HepG2 (cell line): ENCODE measurements at regions not wholly inside any gene's neighbourhood (a gene's known extent, or its start where the extent isn't known, plus 50 kb on each side); places are given as distances from the start of the nearest gene placed in this dataset.

Source experiments
- ATAC-seq: fragments of 200-7000 bp; cut with Tn5 transposase; 3 replicates; pipeline ENCODE4 v1.9.1; 2020; ENCODE audit warnings: mild to moderate bottlenecking, moderate library complexity
- BruUV-seq: library from RNA; stranded (reverse); fragments of 400-500 nt; replicated peaks from 2 replicates; lab custom pipeline; 2021; lab: Mats Ljungman, UMichigan
- CTCF ChIA-PET: fragments of 300-600 bp; formaldehyde crosslinking; extraction: SDS; loops from one replicate; lab custom pipeline; 2021; ENCODE audit warnings: low total read pairs, inconsistent platforms, low intra/inter-chr PET ratio; lab: Yijun Ruan, JAX
- POLR2A ChIA-PET: fragments of 350-600 bp; sonication (Branson Sonifier 250); formaldehyde crosslinking; loops from one replicate; lab custom pipeline; 2020; ENCODE audit warnings: antibody characterized with exemption, inconsistent platforms; lab: Yijun Ruan, JAX
- DNase-seq: peaks from one replicate; pipeline ENCODE4 v3.0.0-alpha.2; 2015; ENCODE audit warnings: low spot score
- FAIRE-seq: peaks from 3 replicates; lab custom pipeline; 2011; peaks lifted over from hg19 to GRCh38; lab: Jason Lieb, UNC
- H2AFZ ChIP-seq: one replicate; pipeline ENCODE4 v1.6.1; 2011; ENCODE audit warnings: low read length, inconsistent platforms
- H3K27ac ChIP-seq: fragments of 300-600 bp; 3 replicates; pipeline ENCODE4 v1.8.0; 2011; ENCODE audit warnings: mixed run types, mild to moderate bottlenecking, mixed read lengths, low read length, inconsistent platforms; ENCODE audit not compliant: insufficient read depth; ENCODE audit errors: extremely low read length
- H3K27me3 ChIP-seq, 2 experiments: fragments of 200-600 bp in 1 of 2; 2 replicates in 1 of 2; 3 replicates in 1 of 2; pipeline versions ENCODE4 v1.6.0 to v1.8.0; 2011; ENCODE audit warnings: low read length in 2 of 2, mild to moderate bottlenecking in 2 of 2, moderate library complexity in 2 of 2, inconsistent platforms in 1 of 2; ENCODE audit not compliant: insufficient read depth in 2 of 2, control insufficient read depth in 1 of 2
- H3K36me3 ChIP-seq, 2 experiments: fragments of 200-600 bp in 1 of 2; replicated peaks in 1 of 2; 2 replicates in 1 of 2; 3 replicates in 1 of 2; pipeline versions ENCODE4 v1.5.1 to v1.8.0; 2011; ENCODE audit warnings: low read length in 2 of 2, inconsistent platforms in 1 of 2; ENCODE audit not compliant: insufficient read depth in 2 of 2, control insufficient read depth in 1 of 2
- H3K4me1 ChIP-seq: 2 replicates; pipeline ENCODE4 v1.5.1; 2012; ENCODE audit warnings: low read length, inconsistent platforms; ENCODE audit not compliant: insufficient read depth
- H3K4me2 ChIP-seq: 2 replicates; pipeline ENCODE4 v1.6.0; 2011; ENCODE audit warnings: low read depth, low read length, inconsistent platforms
- H3K4me3 ChIP-seq, 3 experiments: fragments of 200-600 bp in 1 of 3; sonication (generic), shearing (Covaris generic) in 1 of 3; replicated peaks in 1 of 3; 2 replicates each; pipeline ENCODE4 v1.5.1; 2011 to 2016; ENCODE audit warnings: low read length in 3 of 3, inconsistent platforms in 2 of 3, low read depth in 2 of 3, mild to moderate bottlenecking in 2 of 3, control low read depth in 1 of 3, mixed read lengths in 1 of 3; ENCODE audit not compliant: insufficient read depth in 1 of 3
- H3K79me2 ChIP-seq: one replicate; pipeline ENCODE4 v1.6.1; 2011; ENCODE audit warnings: low read length, inconsistent platforms; ENCODE audit not compliant: insufficient read depth
- H3K9ac ChIP-seq: 2 replicates; pipeline ENCODE4 v1.6.0; 2011; ENCODE audit warnings: mild to moderate bottlenecking, low read depth, low read length, inconsistent platforms; ENCODE audit not compliant: insufficient read depth
- H3K9me3 ChIP-seq: 2 replicates; pipeline ENCODE4 v1.5.1; 2012; ENCODE audit warnings: mild to moderate bottlenecking, low read length
- H4K20me1 ChIP-seq: 2 replicates; pipeline ENCODE4 v1.6.0; 2011; ENCODE audit warnings: inconsistent platforms, mild to moderate bottlenecking, low read length, moderate library complexity; ENCODE audit not compliant: insufficient read depth
- CREM ChIP-seq, 2 experiments: sonication (generic) in 1 of 2; formaldehyde crosslinking in 1 of 2; IDR thresholded peaks; 2 replicates each; pipeline versions ENCODE4 v1.4.0 to v1.6.1; 2016 to 2020; ENCODE audit warnings: antibody characterized with exemption in 1 of 2, mild to moderate bottlenecking in 1 of 2, missing genetic modification reagents in 1 of 2
- DNMT1 ChIP-seq: sonication (generic); formaldehyde crosslinking; IDR thresholded peaks from 2 replicates; pipeline ENCODE4 v1.5.1; 2020; ENCODE audit warnings: mild to moderate bottlenecking, missing genetic modification reagents
- FLYWCH1 ChIP-seq: sonication (generic); formaldehyde crosslinking; IDR thresholded peaks from 2 replicates; pipeline ENCODE4 v1.8.1; 2023; ENCODE audit warnings: mild to moderate bottlenecking, missing genetic modification reagents
- HCFC1 ChIP-seq: fragments of 150-350 bp; IDR thresholded peaks from 2 replicates; pipeline ENCODE4 v1.6.1; 2014; ENCODE audit warnings: low read depth, low read length
- JARID2 ChIP-seq: sonication (generic); formaldehyde crosslinking; IDR thresholded peaks from 2 replicates; pipeline ENCODE4 v1.8.1; 2023; ENCODE audit warnings: missing genetic modification reagents, inconsistent platforms; ENCODE audit not compliant: insufficient replicate concordance
- MIER2 ChIP-seq: IDR thresholded peaks from 2 replicates; pipeline ENCODE4 v1.6.1; 2016; ENCODE audit warnings: missing biosample characterization, missing genetic modification reagents
- NKX3-1 ChIP-seq: sonication (generic); formaldehyde crosslinking; IDR thresholded peaks from 2 replicates; pipeline ENCODE4 v1.5.0; 2020; ENCODE audit warnings: missing genetic modification reagents
- RAD51 ChIP-seq: fragments of 450-650 bp; IDR thresholded peaks from 2 replicates; pipeline ENCODE4 v1.6.1; 2016; ENCODE audit warnings: borderline replicate concordance
- SMAD3 ChIP-seq: sonication (generic); formaldehyde crosslinking; IDR thresholded peaks from 2 replicates; pipeline ENCODE4 v1.4.0; 2020; ENCODE audit warnings: missing genetic modification reagents
- SRY ChIP-seq: sonication (generic); formaldehyde crosslinking; IDR thresholded peaks from 2 replicates; pipeline ENCODE4 v1.8.0; 2022; ENCODE audit warnings: mild to moderate bottlenecking, missing genetic modification reagents
- ZNF44 ChIP-seq: sonication (generic); formaldehyde crosslinking; IDR thresholded peaks from 2 replicates; pipeline ENCODE4 v1.5.1; 2020; ENCODE audit warnings: mild to moderate bottlenecking, missing genetic modification reagents
- ZNF550 ChIP-seq: sonication (generic); formaldehyde crosslinking; IDR thresholded peaks from 2 replicates; pipeline ENCODE4 v1.4.0; 2020; ENCODE audit warnings: mild to moderate bottlenecking, missing genetic modification reagents, borderline replicate concordance
- WGBS: methylation state at CpG from one replicate; pipeline ENCODE4 v1.1.6; 2017; ENCODE audit warnings: low lambda C conversion rate; 5-methylcytosine and 5-hydroxymethylcytosine counted together
- in situ Hi-C: cut with HindIII; loops from 2 replicates; pipeline ENCODE4 v1.10.0; 2017; ENCODE audit warnings: low pct_unique_long_range_greater_than_20kb; ENCODE audit not compliant: extremely low pct_ligation_motif_present
- intact Hi-C: fragments of 100-400 bp; cut with micrococcal nuclease; formaldehyde crosslinking; loops from one replicate; pipeline ENCODE4 v1.10.0; 2022; ENCODE audit not compliant: unreplicated experiment
- TF ChIP-seq, protein P1 (sequence below): sonication (generic); formaldehyde crosslinking; IDR thresholded peaks from 2 replicates; pipeline ENCODE4 v1.5.0; 2020; ENCODE audit warnings: mild to moderate bottlenecking, missing genetic modification reagents, borderline replicate concordance
- TF ChIP-seq, protein P2 (sequence below): sonication (generic); formaldehyde crosslinking; IDR thresholded peaks from 2 replicates; pipeline ENCODE4 v1.5.0; 2020; ENCODE audit warnings: missing genetic modification reagents, mild to moderate bottlenecking, borderline replicate concordance
- TF ChIP-seq, protein P3 (sequence below): IDR thresholded peaks from 2 replicates; pipeline ENCODE4 v1.6.1; 2016; ENCODE audit warnings: missing compliant biosample characterization, missing genetic modification reagents, borderline replicate concordance
- TF ChIP-seq, protein P4 (sequence below): sonication (generic); formaldehyde crosslinking; IDR thresholded peaks from 2 replicates; pipeline ENCODE4 v1.4.0; 2020; ENCODE audit warnings: mild to moderate bottlenecking, missing genetic modification reagents

DNA sequence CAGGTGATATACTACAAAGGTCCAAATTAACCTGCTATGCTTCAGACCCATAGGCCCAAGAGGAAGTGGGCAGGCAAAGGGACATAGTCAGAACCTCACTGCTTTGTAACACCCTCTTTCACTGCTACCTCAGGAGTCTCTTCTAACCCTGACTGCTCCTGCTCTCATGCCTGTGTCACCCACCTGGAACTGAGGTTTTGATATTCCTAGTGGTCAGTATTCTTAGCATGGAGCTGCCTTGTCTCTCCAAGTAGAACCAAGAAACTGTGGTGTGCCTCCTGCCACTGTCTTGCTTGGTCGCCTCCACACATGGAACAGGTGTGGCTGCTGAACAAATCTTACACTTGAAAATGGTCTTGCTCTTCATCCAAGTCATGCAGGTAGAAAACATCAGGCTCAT lies 677.5 kb downstream of the XPNPEP1 start:
- intact Hi-C loops (no loop called here), in situ Hi-C loops (no loop called here)
- DNase-seq, result no peak
- Histone ChIP-seq H3K27me3 (no peaks in the 10 kb centered on the region), H3K36me3 (no peaks in the 10 kb centered on the region), H3K4me1 (no peaks in the 10 kb centered on the region), H3K79me2 (no peaks in the 10 kb centered on the region), H3K9ac (no peak overlapping the region), H3K27ac (no peak overlapping the region), H3K9me3 (peaks cover 25% of the 10 kb centered on the region), H3K4me2 (no peak overlapping the region), H3K4me3 (no peak overlapping the region), H4K20me1 (no peaks in the 10 kb centered on the region), H2AFZ (no peak overlapping the region)
- ChIA-PET CTCF (no interaction called here), POLR2A (no interaction called here)
- no peak for ATAC-seq
- WGBS, result 0% methylated on average over 1 of the region's 1 CpG
- TF ChIP-seq RAD51, result no peak
- no peak for TF ChIP-seq ZNF44 (CRISPR knock-in tag)
- no peak for TF ChIP-seq DNMT1
- TF ChIP-seq HCFC1, result no peak
- TF ChIP-seq, protein P1, sequence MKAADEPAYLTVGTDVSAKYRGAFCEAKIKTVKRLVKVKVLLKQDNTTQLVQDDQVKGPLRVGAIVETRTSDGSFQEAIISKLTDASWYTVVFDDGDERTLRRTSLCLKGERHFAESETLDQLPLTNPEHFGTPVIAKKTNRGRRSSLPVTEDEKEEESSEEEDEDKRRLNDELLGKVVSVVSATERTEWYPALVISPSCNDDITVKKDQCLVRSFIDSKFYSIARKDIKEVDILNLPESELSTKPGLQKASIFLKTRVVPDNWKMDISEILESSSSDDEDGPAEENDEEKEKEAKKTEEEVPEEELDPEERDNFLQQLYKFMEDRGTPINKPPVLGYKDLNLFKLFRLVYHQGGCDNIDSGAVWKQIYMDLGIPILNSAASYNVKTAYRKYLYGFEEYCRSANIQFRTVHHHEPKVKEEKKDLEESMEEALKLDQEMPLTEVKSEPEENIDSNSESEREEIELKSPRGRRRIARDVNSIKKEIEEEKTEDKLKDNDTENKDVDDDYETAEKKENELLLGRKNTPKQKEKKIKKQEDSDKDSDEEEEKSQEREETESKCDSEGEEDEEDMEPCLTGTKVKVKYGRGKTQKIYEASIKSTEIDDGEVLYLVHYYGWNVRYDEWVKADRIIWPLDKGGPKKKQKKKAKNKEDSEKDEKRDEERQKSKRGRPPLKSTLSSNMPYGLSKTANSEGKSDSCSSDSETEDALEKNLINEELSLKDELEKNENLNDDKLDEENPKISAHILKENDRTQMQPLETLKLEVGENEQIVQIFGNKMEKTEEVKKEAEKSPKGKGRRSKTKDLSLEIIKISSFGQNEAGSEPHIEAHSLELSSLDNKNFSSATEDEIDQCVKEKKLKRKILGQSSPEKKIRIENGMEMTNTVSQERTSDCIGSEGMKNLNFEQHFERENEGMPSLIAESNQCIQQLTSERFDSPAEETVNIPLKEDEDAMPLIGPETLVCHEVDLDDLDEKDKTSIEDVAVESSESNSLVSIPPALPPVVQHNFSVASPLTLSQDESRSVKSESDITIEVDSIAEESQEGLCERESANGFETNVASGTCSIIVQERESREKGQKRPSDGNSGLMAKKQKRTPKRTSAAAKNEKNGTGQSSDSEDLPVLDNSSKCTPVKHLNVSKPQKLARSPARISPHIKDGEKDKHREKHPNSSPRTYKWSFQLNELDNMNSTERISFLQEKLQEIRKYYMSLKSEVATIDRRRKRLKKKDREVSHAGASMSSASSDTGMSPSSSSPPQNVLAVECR, result no peak
- no peak for TF ChIP-seq MIER2 (CRISPR knock-in tag)
- TF ChIP-seq ZNF550 (CRISPR knock-in tag), result no peak
- no peak for TF ChIP-seq SRY
- TF ChIP-seq JARID2 (CRISPR knock-in tag), result no peak
- TF ChIP-seq NKX3-1 (CRISPR knock-in tag), result no peak
- TF ChIP-seq SMAD3 (CRISPR knock-in tag), result no peak
- TF ChIP-seq, protein P2, sequence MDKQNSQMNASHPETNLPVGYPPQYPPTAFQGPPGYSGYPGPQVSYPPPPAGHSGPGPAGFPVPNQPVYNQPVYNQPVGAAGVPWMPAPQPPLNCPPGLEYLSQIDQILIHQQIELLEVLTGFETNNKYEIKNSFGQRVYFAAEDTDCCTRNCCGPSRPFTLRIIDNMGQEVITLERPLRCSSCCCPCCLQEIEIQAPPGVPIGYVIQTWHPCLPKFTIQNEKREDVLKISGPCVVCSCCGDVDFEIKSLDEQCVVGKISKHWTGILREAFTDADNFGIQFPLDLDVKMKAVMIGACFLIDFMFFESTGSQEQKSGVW (CRISPR knock-in tag), result no peak
- TF ChIP-seq CREM (IDR thresholded peaks at IDR 0.05), result no peak
- TF ChIP-seq CREM (CRISPR knock-in tag; IDR thresholded peaks at IDR 0.05), result no peak
- TF ChIP-seq, protein P3, sequence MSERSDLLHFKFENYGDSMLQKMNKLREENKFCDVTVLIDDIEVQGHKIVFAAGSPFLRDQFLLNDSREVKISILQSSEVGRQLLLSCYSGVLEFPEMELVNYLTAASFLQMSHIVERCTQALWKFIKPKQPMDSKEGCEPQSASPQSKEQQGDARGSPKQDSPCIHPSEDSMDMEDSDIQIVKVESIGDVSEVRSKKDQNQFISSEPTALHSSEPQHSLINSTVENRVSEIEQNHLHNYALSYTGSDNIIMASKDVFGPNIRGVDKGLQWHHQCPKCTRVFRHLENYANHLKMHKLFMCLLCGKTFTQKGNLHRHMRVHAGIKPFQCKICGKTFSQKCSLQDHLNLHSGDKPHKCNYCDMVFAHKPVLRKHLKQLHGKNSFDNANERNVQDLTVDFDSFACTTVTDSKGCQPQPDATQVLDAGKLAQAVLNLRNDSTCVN, result no peak
- TF ChIP-seq, protein P4, sequence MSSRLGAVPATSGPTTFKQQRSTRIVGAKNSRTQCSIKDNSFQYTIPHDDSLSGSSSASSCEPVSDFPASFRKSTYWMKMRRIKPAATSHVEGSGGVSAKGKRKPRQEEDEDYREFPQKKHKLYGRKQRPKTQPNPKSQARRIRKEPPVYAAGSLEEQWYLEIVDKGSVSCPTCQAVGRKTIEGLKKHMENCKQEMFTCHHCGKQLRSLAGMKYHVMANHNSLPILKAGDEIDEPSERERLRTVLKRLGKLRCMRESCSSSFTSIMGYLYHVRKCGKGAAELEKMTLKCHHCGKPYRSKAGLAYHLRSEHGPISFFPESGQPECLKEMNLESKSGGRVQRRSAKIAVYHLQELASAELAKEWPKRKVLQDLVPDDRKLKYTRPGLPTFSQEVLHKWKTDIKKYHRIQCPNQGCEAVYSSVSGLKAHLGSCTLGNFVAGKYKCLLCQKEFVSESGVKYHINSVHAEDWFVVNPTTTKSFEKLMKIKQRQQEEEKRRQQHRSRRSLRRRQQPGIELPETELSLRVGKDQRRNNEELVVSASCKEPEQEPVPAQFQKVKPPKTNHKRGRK, result no peak
- TF ChIP-seq FLYWCH1 (CRISPR knock-in tag), result no peak
- no peak for FAIRE-seq
- BruUV-seq, result no TSS peak
